Osteocyte (in vitro differentiated cells): ENCODE measurements at regions not wholly inside any gene's neighbourhood (a gene's known extent, or its start where the extent isn't known, plus 50 kb on each side); places are given as distances from the start of the nearest gene placed in this dataset.
"Not testable (repeated sequence)": the region's sequence is repeated elsewhere in the genome, so short reads cannot be mapped to it uniquely, and the experiment has no call there.

Experiments used
- DNase-seq: peaks from one replicate; pipeline ENCODE4 v3.0.0; 2021; ENCODE audit warnings: mixed read lengths; ENCODE audit not compliant: unreplicated experiment; ENCODE audit errors: extremely low spot score
- H3K27ac Mint-ChIP-seq: one replicate; pipeline ENCODE4 v1.8.0; 2021; ENCODE audit warnings: mild to moderate bottlenecking, mixed read lengths; ENCODE audit not compliant: unreplicated experiment
- H3K27me3 Mint-ChIP-seq: one replicate; pipeline ENCODE4 v1.8.0; 2021; ENCODE audit warnings: mixed read lengths; ENCODE audit not compliant: unreplicated experiment
- H3K36me3 Mint-ChIP-seq: one replicate; pipeline ENCODE4 v1.8.0; 2021; ENCODE audit warnings: mixed read lengths; ENCODE audit not compliant: unreplicated experiment
- H3K4me1 Mint-ChIP-seq: one replicate; pipeline ENCODE4 v1.8.0; 2021; ENCODE audit warnings: mixed read lengths; ENCODE audit not compliant: unreplicated experiment
- H3K4me3 Mint-ChIP-seq: one replicate; pipeline ENCODE4 v1.8.0; 2021; ENCODE audit warnings: mild to moderate bottlenecking, moderate library complexity, mixed read lengths; ENCODE audit not compliant: unreplicated experiment
- H3K9me3 Mint-ChIP-seq: one replicate; pipeline ENCODE4 v1.8.0; 2021; ENCODE audit warnings: mixed read lengths; ENCODE audit not compliant: unreplicated experiment
- TF ChIP-seq, protein P1 (sequence below): fragments of 200-600 bp; sonication (generic); IDR thresholded peaks from 2 replicates; pipeline ENCODE4 v1.5.0; 2021; ENCODE audit warnings: antibody characterized with exemption, mild to moderate bottlenecking, moderate library complexity

DNA sequence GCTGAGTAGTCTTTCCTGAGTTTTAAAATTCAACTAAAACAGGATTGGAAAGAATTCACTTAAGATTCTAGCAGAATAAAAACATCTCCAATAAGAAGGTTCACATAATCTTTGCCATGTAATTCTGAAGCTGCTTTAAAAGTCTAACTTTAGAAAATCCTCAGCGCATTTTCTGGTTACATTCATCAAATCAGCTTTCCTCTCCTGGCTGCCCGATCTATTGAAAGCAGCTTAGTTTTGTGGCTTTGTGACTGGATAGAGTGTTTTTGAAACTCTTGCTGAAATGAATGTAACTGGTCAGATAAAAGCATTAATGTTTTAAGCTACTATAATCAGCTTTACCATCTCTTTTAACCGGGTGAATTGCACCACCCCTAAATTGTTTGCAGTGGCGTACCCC lies 66.8 kb downstream of the DOP1B start:
- no peak for DNase-seq
- Mint-ChIP-seq H3K9me3 (no peaks in the 10 kb centered on the region), H3K36me3 (no peaks in the 10 kb centered on the region), H3K4me3 (no peak overlapping the region), H3K27me3 (no peaks in the 10 kb centered on the region), H3K27ac (no peak overlapping the region), H3K4me1 (no peaks in the 10 kb centered on the region)
- TF ChIP-seq, protein P1, sequence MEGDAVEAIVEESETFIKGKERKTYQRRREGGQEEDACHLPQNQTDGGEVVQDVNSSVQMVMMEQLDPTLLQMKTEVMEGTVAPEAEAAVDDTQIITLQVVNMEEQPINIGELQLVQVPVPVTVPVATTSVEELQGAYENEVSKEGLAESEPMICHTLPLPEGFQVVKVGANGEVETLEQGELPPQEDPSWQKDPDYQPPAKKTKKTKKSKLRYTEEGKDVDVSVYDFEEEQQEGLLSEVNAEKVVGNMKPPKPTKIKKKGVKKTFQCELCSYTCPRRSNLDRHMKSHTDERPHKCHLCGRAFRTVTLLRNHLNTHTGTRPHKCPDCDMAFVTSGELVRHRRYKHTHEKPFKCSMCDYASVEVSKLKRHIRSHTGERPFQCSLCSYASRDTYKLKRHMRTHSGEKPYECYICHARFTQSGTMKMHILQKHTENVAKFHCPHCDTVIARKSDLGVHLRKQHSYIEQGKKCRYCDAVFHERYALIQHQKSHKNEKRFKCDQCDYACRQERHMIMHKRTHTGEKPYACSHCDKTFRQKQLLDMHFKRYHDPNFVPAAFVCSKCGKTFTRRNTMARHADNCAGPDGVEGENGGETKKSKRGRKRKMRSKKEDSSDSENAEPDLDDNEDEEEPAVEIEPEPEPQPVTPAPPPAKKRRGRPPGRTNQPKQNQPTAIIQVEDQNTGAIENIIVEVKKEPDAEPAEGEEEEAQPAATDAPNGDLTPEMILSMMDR, result no peak

DNA sequence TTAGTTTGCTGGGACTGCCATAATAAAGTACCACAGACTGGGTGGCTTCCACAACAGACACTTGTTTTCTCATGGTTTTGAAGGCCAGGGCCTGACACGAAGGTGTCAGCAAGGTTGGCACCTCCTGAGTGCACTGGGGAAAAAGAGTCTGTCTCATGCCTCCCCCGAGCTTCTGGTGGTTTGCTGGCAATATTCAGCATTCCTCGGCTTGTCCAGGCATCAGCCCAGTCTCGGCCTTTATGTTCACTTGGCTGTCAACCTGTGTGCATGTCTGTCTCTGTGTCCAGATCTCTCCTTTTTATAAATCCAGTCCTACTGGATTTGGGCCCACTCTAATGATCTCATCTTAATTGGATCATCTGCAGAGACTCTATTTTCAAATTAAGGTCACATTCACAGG lies 72.6 kb downstream of the DOP1B start:
- Mint-ChIP-seq H3K4me1 (peaks cover 8% of the 10 kb centered on the region), H3K9me3 (no peaks in the 10 kb centered on the region), H3K27ac (no peak overlapping the region), H3K36me3 (peaks cover 7% of the 10 kb centered on the region), H3K27me3 (no peaks in the 10 kb centered on the region), H3K4me3 (no peak overlapping the region)
- no peak for DNase-seq
- TF ChIP-seq, protein P1, result no peak

DNA sequence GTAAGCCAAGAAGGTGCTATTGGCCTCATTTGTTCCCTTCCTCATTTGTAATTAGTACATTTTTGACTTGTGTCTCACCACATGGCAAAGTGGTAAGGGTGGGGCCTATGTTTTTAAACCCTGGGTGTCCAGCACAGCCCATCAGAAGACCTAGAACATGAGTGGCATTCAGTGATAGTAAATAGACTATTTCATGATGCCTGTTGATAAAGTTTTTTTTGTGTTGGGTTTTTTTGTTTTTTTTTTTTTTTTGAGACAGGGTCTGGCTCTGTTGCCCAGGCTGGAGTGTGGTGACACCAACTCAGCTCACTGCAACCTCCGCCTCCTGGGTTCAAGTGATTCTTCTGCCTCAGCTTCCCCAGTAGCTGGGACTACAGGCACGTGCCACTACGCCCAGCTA lies 74.8 kb downstream of the DOP1B start:
- not testable (repeated sequence) for H3K36me3 Mint-ChIP-seq, H3K9me3 Mint-ChIP-seq, H3K27me3 Mint-ChIP-seq, H3K27ac Mint-ChIP-seq, H3K4me3 Mint-ChIP-seq, DNase-seq
- peaks cover 13% of the 10 kb centered on the region for H3K4me1 Mint-ChIP-seq

DNA sequence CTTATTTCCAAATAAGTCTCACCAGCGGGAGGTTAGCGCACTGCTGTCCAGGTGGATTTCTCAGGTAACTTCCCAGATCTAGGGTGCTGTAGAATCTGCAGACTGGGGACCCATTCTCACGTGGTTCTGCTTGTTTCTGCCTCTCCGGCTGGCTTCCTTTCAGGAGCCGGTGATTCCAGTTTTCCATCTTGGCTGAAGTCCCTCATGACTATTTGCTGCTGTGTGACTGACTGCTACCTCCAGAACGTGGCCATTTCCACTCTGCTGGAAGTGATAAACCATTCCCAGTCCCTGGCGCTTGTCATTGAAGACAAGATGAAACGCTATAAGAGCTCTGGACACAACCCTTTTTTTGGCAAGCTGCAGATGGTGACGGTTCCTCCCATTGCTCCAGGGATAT lies 76.0 kb downstream of the DOP1B start:
- DNase-seq, result no peak
- Mint-ChIP-seq H3K36me3 (peaks cover 7% of the 10 kb centered on the region), H3K27me3 (no peaks in the 10 kb centered on the region), H3K4me3 (no peak overlapping the region), H3K27ac (no peak overlapping the region), H3K4me1 (peaks cover 13% of the 10 kb centered on the region), H3K9me3 (no peaks in the 10 kb centered on the region)
- TF ChIP-seq, protein P1, result no peak

DNA sequence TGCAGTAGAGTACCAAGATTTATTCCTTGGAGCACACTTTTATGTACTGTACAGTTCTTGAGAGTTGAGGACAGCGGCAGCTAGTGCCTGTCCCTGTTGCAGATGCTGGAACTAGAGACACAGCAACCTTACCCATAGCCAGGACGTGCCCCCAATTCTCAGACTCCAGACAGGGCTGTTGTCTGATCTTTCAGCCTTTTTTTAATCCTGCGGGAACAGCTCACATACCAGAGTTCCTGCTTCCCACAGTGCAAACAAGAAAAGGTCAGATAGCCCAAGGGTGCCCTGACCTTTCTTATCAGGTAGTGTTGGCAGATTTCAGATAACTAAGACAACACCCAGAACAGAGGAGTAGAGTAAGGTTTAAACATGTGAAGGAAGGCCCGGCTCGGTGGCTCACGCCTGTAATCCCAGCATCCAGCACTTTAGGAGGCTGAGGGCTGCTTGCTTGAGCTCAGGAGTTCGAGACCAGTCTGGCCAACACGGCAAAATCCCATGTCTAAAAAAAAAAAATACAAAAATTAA lies 78.5 kb downstream of the DOP1B start:
- TF ChIP-seq, protein P1, result no peak
- Mint-ChIP-seq H3K9me3 (no peaks in the 10 kb centered on the region), H3K27ac (no peak overlapping the region), H3K4me1 (peaks cover 13% of the 10 kb centered on the region), H3K4me3 (no peak overlapping the region), H3K27me3 (no peaks in the 10 kb centered on the region), H3K36me3 (peaks cover 9% of the 10 kb centered on the region)
- DNase-seq, result no peak
